Renal pelvis (tissue), 1 donor: ENCODE measurements at regions not wholly inside any gene's neighbourhood (a gene's known extent, or its start where the extent isn't known, plus 50 kb on each side); places are given as distances from the start of the nearest gene placed in this dataset.

Experiments
- DNase-seq: peaks from one replicate; pipeline ENCODE4 v3.0.0-alpha.2; 2013

GRCh38 chr7:130897515-130898419 lies 163.8 kb upstream of the KLF14 start:
- no peak for DNase-seq

- DNase-seq = no peak
Measured at GRCh38 chr7:130899071-130899560, 165.1 kb upstream of the KLF14 start.

GRCh38 chr7:130899638-130900401 lies 165.8 kb upstream of the KLF14 start:
- no peak for DNase-seq

- no peak for DNase-seq
Measured at GRCh38 chr7:130900471-130901076, 166.6 kb upstream of the KLF14 start.

- peak; percentile 54 for DNase-seq
Measured at GRCh38 chr7:130901209-130901783, 167.3 kb upstream of the KLF14 start.

- DNase-seq = no peak
Measured at GRCh38 chr7:130902755-130903357, 168.8 kb upstream of the KLF14 start.

GRCh38 chr7:130903358-130903974 lies 169.5 kb upstream of the KLF14 start:
- DNase-seq = no peak

- no peak for DNase-seq
Measured at GRCh38 chr7:130904031-130904757, 170.2 kb upstream of the KLF14 start.

GRCh38 chr7:130904792-130905191 lies 170.8 kb upstream of the KLF14 start:
- DNase-seq = no peak

- DNase-seq = no peak
Measured at GRCh38 chr7:130906575-130906974, 172.6 kb upstream of the KLF14 start.

GRCh38 chr7:130907439-130907838 lies 173.4 kb upstream of the KLF14 start:
- no peak for DNase-seq

- DNase-seq = no peak
Measured at GRCh38 chr7:130908345-130909160, 174.5 kb upstream of the KLF14 start.

- no peak for DNase-seq
Measured at GRCh38 chr7:130909161-130909836, 175.3 kb upstream of the KLF14 start.

- DNase-seq = no peak
Measured at GRCh38 chr7:130909881-130910672, 176.1 kb upstream of the KLF14 start.

- DNase-seq = no peak
Measured at GRCh38 chr7:130910949-130911944, 177.2 kb upstream of the KLF14 start.

- no peak for DNase-seq
Measured at GRCh38 chr7:130912082-130912861, 178.3 kb upstream of the KLF14 start.
